ENCODE measurements at regions not wholly inside any gene's neighbourhood (a gene's known extent, or its start where the extent isn't known, plus 50 kb on each side); places are given as distances from the start of the nearest gene placed in this dataset.

GRCh38 chr5:152488869-152489268 lies 83.8 kb upstream of the NMUR2 start:
- in situ Hi-C loops (cut with HindIII; ENCODE audit: low pct_ligation_motif_present, low sequenced_read_pairs): no loop called here
- no peak for TF ChIP-seq CTCF (IDR thresholded peaks at IDR 0.05; ENCODE audit: low read depth, low read length, missing control alignments)
- no peak overlapping the region for H3K4me3 ChIP-seq (ENCODE audit: low read depth, low read length)
- no peak overlapping the region for H3K27ac ChIP-seq
- H3K36me3 ChIP-seq (replicated peaks): no peaks in the 10 kb centered on the region
- no peak for DNase-seq
- no peaks in the 10 kb centered on the region for H3K27me3 ChIP-seq (replicated peaks)

GRCh38 chr5:152499814-152500535 lies 94.9 kb upstream of the NMUR2 start:
- H3K27ac ChIP-seq: no peak overlapping the region
- in situ Hi-C loops (cut with HindIII; ENCODE audit: low pct_ligation_motif_present, low sequenced_read_pairs): no loop called here
- DNase-seq: no peak
- no peaks in the 10 kb centered on the region for H3K27me3 ChIP-seq (replicated peaks)
- TF ChIP-seq CTCF (IDR thresholded peaks at IDR 0.05; ENCODE audit: low read depth, low read length, missing control alignments): no peak
- no peak overlapping the region for H3K4me3 ChIP-seq (ENCODE audit: low read depth, low read length)
- no peaks in the 10 kb centered on the region for H3K36me3 ChIP-seq (replicated peaks)

GRCh38 chr5:152501294-152501693 lies 96.2 kb upstream of the NMUR2 start:
- H3K4me3 ChIP-seq (ENCODE audit: low read depth, low read length): no peak overlapping the region
- H3K27me3 ChIP-seq (replicated peaks): no peaks in the 10 kb centered on the region
- H3K27ac ChIP-seq: no peak overlapping the region
- no peaks in the 10 kb centered on the region for H3K36me3 ChIP-seq (replicated peaks)
- in situ Hi-C loops (cut with HindIII; ENCODE audit: low pct_ligation_motif_present, low sequenced_read_pairs): no loop called here
- no peak for TF ChIP-seq CTCF (IDR thresholded peaks at IDR 0.05; ENCODE audit: low read depth, low read length, missing control alignments)
- DNase-seq: no peak

GRCh38 chr5:152503206-152503605 lies 98.1 kb upstream of the NMUR2 start:
- no peak overlapping the region for H3K4me3 ChIP-seq (ENCODE audit: low read depth, low read length)
- H3K27ac ChIP-seq: no peak overlapping the region
- no peak for DNase-seq
- no peaks in the 10 kb centered on the region for H3K36me3 ChIP-seq (replicated peaks)
- in situ Hi-C loops (cut with HindIII; ENCODE audit: low pct_ligation_motif_present, low sequenced_read_pairs): no loop called here
- no peak for TF ChIP-seq CTCF (IDR thresholded peaks at IDR 0.05; ENCODE audit: low read depth, low read length, missing control alignments)
- no peaks in the 10 kb centered on the region for H3K27me3 ChIP-seq (replicated peaks)

- no peaks in the 10 kb centered on the region for H3K36me3 ChIP-seq (replicated peaks)
- no peak overlapping the region for H3K27ac ChIP-seq
- DNase-seq: peak; percentile 46
- peak; percentile 59 for TF ChIP-seq CTCF (IDR thresholded peaks at IDR 0.05; ENCODE audit: low read depth, low read length, missing control alignments)
- no peak overlapping the region for H3K4me3 ChIP-seq (ENCODE audit: low read depth, low read length)
- H3K27me3 ChIP-seq (replicated peaks): no peaks in the 10 kb centered on the region
- in situ Hi-C loops (cut with HindIII; ENCODE audit: low pct_ligation_motif_present, low sequenced_read_pairs): no loop called here
Observed at GRCh38 chr5:152505442-152506042, 100.5 kb upstream of the NMUR2 start.

Measured in brain microvascular endothelial cell (primary cell).